ENCODE measurements at regions not wholly inside any gene's neighbourhood (a gene's known extent, or its start where the extent isn't known, plus 50 kb on each side); places are given as distances from the start of the nearest gene placed in this dataset.
"Not testable (repeated sequence)": the region's sequence is repeated elsewhere in the genome, so short reads cannot be mapped to it uniquely, and the experiment has no call there.

GRCh38 chr6:160804639-160805038 lies 102.6 kb downstream of the PLG start:
- DNase-seq = no peak

GRCh38 chr6:160808263-160808662 lies 106.2 kb downstream of the PLG start:
- no peak for DNase-seq

- DNase-seq = no peak
Measured at GRCh38 chr6:160810238-160810637, 108.2 kb downstream of the PLG start.

GRCh38 chr6:160812097-160812496 lies 110.1 kb downstream of the PLG start:
- DNase-seq = no peak

- DNase-seq = no peak
Measured at GRCh38 chr6:160818934-160819333, 116.9 kb downstream of the PLG start.

GRCh38 chr6:160820661-160821060 lies 118.6 kb downstream of the PLG start:
- not testable (repeated sequence) for DNase-seq

GRCh38 chr6:160831739-160832138 lies 129.7 kb downstream of the PLG start:
- DNase-seq = no peak

- DNase-seq = no peak
Measured at GRCh38 chr6:160832422-160832821, 130.4 kb downstream of the PLG start.

- DNase-seq = no peak
Measured at GRCh38 chr6:160837146-160837545, 135.1 kb downstream of the PLG start.

GRCh38 chr6:160851031-160851430 lies 140.5 kb upstream of the MAP3K4 start:
- DNase-seq = no peak

GRCh38 chr6:160853946-160854345 lies 137.6 kb upstream of the MAP3K4 start:
- no peak for DNase-seq

- no peak for DNase-seq
Measured at GRCh38 chr6:160858886-160859285, 132.7 kb upstream of the MAP3K4 start.

GRCh38 chr6:160859822-160860221 lies 131.7 kb upstream of the MAP3K4 start:
- no peak for DNase-seq

GRCh38 chr6:160861824-160862223 lies 129.7 kb upstream of the MAP3K4 start:
- DNase-seq = no peak

GRCh38 chr6:160863782-160864181 lies 127.8 kb upstream of the MAP3K4 start:
- no peak for DNase-seq

GRCh38 chr6:160871320-160871719 lies 120.2 kb upstream of the MAP3K4 start:
- DNase-seq = no peak

GRCh38 chr6:160881148-160881808 lies 110.3 kb upstream of the MAP3K4 start:
- DNase-seq = no peak

GRCh38 chr6:160882006-160882405 lies 109.6 kb upstream of the MAP3K4 start:
- DNase-seq = no peak

- DNase-seq = no peak
Measured at GRCh38 chr6:160882791-160883279, 108.7 kb upstream of the MAP3K4 start.

GRCh38 chr6:160883560-160883959 lies 108.0 kb upstream of the MAP3K4 start:
- no peak for DNase-seq

- no peak for DNase-seq
Measured at GRCh38 chr6:160883999-160884398, 107.6 kb upstream of the MAP3K4 start.

- DNase-seq = not testable (repeated sequence)
Measured at GRCh38 chr6:160889148-160889547, 102.4 kb upstream of the MAP3K4 start.

- no peak for DNase-seq
Measured at GRCh38 chr6:160891690-160892089, 99.9 kb upstream of the MAP3K4 start.

GRCh38 chr6:160895562-160895961 lies 96.0 kb upstream of the MAP3K4 start:
- no peak for DNase-seq

Measured in NCI-H510A (cell line).